ENCODE measurements at regions not wholly inside any gene's neighbourhood (a gene's known extent, or its start where the extent isn't known, plus 50 kb on each side); places are given as distances from the start of the nearest gene placed in this dataset.

- no peaks in the 10 kb centered on the region for H3K4me1 Mint-ChIP-seq
- H3K4me3 Mint-ChIP-seq: no peak overlapping the region
- H3K36me3 Mint-ChIP-seq (ENCODE audit: low read depth): no peaks in the 10 kb centered on the region
- no peak overlapping the region for H3K27ac Mint-ChIP-seq
- ChIA-PET CTCF (no interaction called here), POLR2A (no interaction called here)
- intact Hi-C loops (cut with DNase I, micrococcal nuclease): no loop called here
- no peak for ATAC-seq
- H3K9me3 Mint-ChIP-seq (ENCODE audit: low read depth): no peaks in the 10 kb centered on the region
- no peak for DNase-seq
- peaks cover 1% of the 10 kb centered on the region for H3K27me3 Mint-ChIP-seq
These were observed 83.5 kb upstream of the GREM2 start for GRCh38 chr1:240695416-240695815.

GRCh38 chr1:240693844-240694243 lies 81.9 kb upstream of the GREM2 start:
- intact Hi-C loops (cut with DNase I, micrococcal nuclease): loop anchor here in 1 of 2 experiments (5.0 kb wide), 2 partner anchors 237 to 502 kb away; no protein-coding TSS in a partner anchor
- Mint-ChIP-seq H3K4me3 (no peak overlapping the region), H3K36me3 (ENCODE audit: low read depth) (no peaks in the 10 kb centered on the region), H3K9me3 (ENCODE audit: low read depth) (no peaks in the 10 kb centered on the region), H3K27ac (no peak overlapping the region), H3K4me1 (no peaks in the 10 kb centered on the region), H3K27me3 (peaks cover 1% of the 10 kb centered on the region)
- ChIA-PET POLR2A (no interaction called here), CTCF (interaction anchor here (0.8 to 0.9 kb wide), 2 partner anchors 238 to 543 kb away, joined by 3 read pairs; no protein-coding TSS in a partner anchor)
- ATAC-seq (no peak), DNase-seq (no peak)

GRCh38 chr1:240693036-240693435 lies 81.1 kb upstream of the GREM2 start:
- no peak overlapping the region for H3K27ac Mint-ChIP-seq
- ATAC-seq: no peak
- H3K4me1 Mint-ChIP-seq: no peaks in the 10 kb centered on the region
- no peak for DNase-seq
- H3K36me3 Mint-ChIP-seq (ENCODE audit: low read depth): no peaks in the 10 kb centered on the region
- H3K27me3 Mint-ChIP-seq: peaks cover 1% of the 10 kb centered on the region
- CTCF ChIA-PET: interaction anchor here (0.8 to 0.9 kb wide), 2 partner anchors 237 to 543 kb away, joined by 3 read pairs; no protein-coding TSS in a partner anchor
- POLR2A ChIA-PET: no interaction called here
- H3K4me3 Mint-ChIP-seq: no peak overlapping the region
- intact Hi-C loops (cut with DNase I, micrococcal nuclease): loop anchor here in 1 of 2 experiments (5.0 kb wide), 2 partner anchors 236 to 501 kb away; no protein-coding TSS in a partner anchor
- H3K9me3 Mint-ChIP-seq (ENCODE audit: low read depth): no peaks in the 10 kb centered on the region

- Mint-ChIP-seq H3K9me3 (ENCODE audit: low read depth) (no peaks in the 10 kb centered on the region), H3K4me3 (no peak overlapping the region), H3K36me3 (ENCODE audit: low read depth) (no peaks in the 10 kb centered on the region), H3K27me3 (peaks cover 1% of the 10 kb centered on the region), H3K4me1 (peaks cover 9% of the 10 kb centered on the region), H3K27ac (no peak overlapping the region)
- DNase-seq (peak; percentile 7), ATAC-seq (no peak)
- intact Hi-C loops (cut with DNase I, micrococcal nuclease): loop anchor here in 1 of 2 experiments (5.0 kb wide), 2 partner anchors 235 to 500 kb away; no protein-coding TSS in a partner anchor
- ChIA-PET CTCF (interaction anchor here (0.6 to 1.1 kb wide), 2 partner anchors 40 to 237 kb away, joined by 3 read pairs; no protein-coding TSS in a partner anchor), POLR2A (no interaction called here)
These were observed 80.2 kb upstream of the GREM2 start for GRCh38 chr1:240691909-240692705.

- Mint-ChIP-seq H3K4me1 (peaks cover 10% of the 10 kb centered on the region), H3K9me3 (ENCODE audit: low read depth) (no peaks in the 10 kb centered on the region), H3K27me3 (peaks cover 1% of the 10 kb centered on the region), H3K27ac (no peak overlapping the region), H3K4me3 (no peak overlapping the region), H3K36me3 (ENCODE audit: low read depth) (no peaks in the 10 kb centered on the region)
- no peak for ATAC-seq
- no peak for DNase-seq
- ChIA-PET POLR2A (no interaction called here), CTCF (interaction anchor here (1.1 kb wide), 1 partner anchor 237 kb away, joined by 3 read pairs; no protein-coding TSS in a partner anchor)
- intact Hi-C loops (cut with DNase I, micrococcal nuclease): loop anchor here in 1 of 2 experiments (5.0 kb wide), 2 partner anchors 234 to 499 kb away; no protein-coding TSS in a partner anchor
These were observed 79.5 kb upstream of the GREM2 start for GRCh38 chr1:240691501-240691900.

GRCh38 chr1:240687820-240688219 lies 75.9 kb upstream of the GREM2 start:
- H3K27ac Mint-ChIP-seq: peak overlapping the region; percentile 70
- H3K27me3 Mint-ChIP-seq: no peaks in the 10 kb centered on the region
- no peaks in the 10 kb centered on the region for H3K36me3 Mint-ChIP-seq (ENCODE audit: low read depth)
- peaks cover 10% of the 10 kb centered on the region for H3K4me1 Mint-ChIP-seq
- no peaks in the 10 kb centered on the region for H3K9me3 Mint-ChIP-seq (ENCODE audit: low read depth)
- POLR2A ChIA-PET: no interaction called here
- CTCF ChIA-PET: interaction anchor here (1.0 kb wide), 1 partner anchor 11 kb away, joined by 3 read pairs; no protein-coding TSS in a partner anchor
- H3K4me3 Mint-ChIP-seq: no peak overlapping the region
- DNase-seq (peak; percentile 17), ATAC-seq (peak; percentile 58)
- intact Hi-C loops (cut with DNase I, micrococcal nuclease): no loop called here

- ChIA-PET CTCF (interaction anchor here (0.6 kb wide), 1 partner anchor 429 kb away, joined by 3 read pairs; no protein-coding TSS in a partner anchor), POLR2A (no interaction called here)
- peaks cover 10% of the 10 kb centered on the region for H3K4me1 Mint-ChIP-seq
- H3K27ac Mint-ChIP-seq: no peak overlapping the region
- H3K4me3 Mint-ChIP-seq: no peak overlapping the region
- intact Hi-C loops (cut with DNase I, micrococcal nuclease): no loop called here
- ATAC-seq (no peak), DNase-seq (no peak)
- peaks cover 6% of the 10 kb centered on the region for H3K9me3 Mint-ChIP-seq (ENCODE audit: low read depth)
- H3K27me3 Mint-ChIP-seq: no peaks in the 10 kb centered on the region
- H3K36me3 Mint-ChIP-seq (ENCODE audit: low read depth): no peaks in the 10 kb centered on the region
These were observed 71.6 kb upstream of the GREM2 start for GRCh38 chr1:240683576-240683975.

- Mint-ChIP-seq H3K36me3 (ENCODE audit: low read depth) (no peaks in the 10 kb centered on the region), H3K27ac (no peak overlapping the region), H3K4me3 (no peak overlapping the region), H3K27me3 (no peaks in the 10 kb centered on the region), H3K9me3 (ENCODE audit: low read depth) (peaks cover 6% of the 10 kb centered on the region), H3K4me1 (peaks cover 8% of the 10 kb centered on the region)
- no peak for DNase-seq
- CTCF ChIA-PET: no interaction called here
- ATAC-seq: no peak
- intact Hi-C loops (cut with DNase I, micrococcal nuclease): no loop called here
- POLR2A ChIA-PET: no interaction called here
These were observed 70.9 kb upstream of the GREM2 start for GRCh38 chr1:240682859-240683242.

- Mint-ChIP-seq H3K4me1 (peaks cover 2% of the 10 kb centered on the region), H3K36me3 (ENCODE audit: low read depth) (no peaks in the 10 kb centered on the region), H3K27ac (no peak overlapping the region), H3K27me3 (no peaks in the 10 kb centered on the region), H3K4me3 (no peak overlapping the region), H3K9me3 (ENCODE audit: low read depth) (peaks cover 6% of the 10 kb centered on the region)
- DNase-seq (no peak), ATAC-seq (no peak)
- ChIA-PET POLR2A (no interaction called here), CTCF (no interaction called here)
- intact Hi-C loops (cut with DNase I, micrococcal nuclease): no loop called here
These were observed 70.4 kb upstream of the GREM2 start for GRCh38 chr1:240682166-240682858.

GRCh38 chr1:240672132-240672811 lies 60.3 kb upstream of the GREM2 start:
- no peaks in the 10 kb centered on the region for H3K36me3 Mint-ChIP-seq (ENCODE audit: low read depth)
- intact Hi-C loops (cut with DNase I, micrococcal nuclease): no loop called here
- no peaks in the 10 kb centered on the region for H3K4me1 Mint-ChIP-seq

GRCh38 chr1:240667351-240667750 lies 55.4 kb upstream of the GREM2 start:
- CTCF ChIA-PET: no interaction called here
- ATAC-seq: no peak

More at GRCh38 chr1:240672132-240672811, 60.3 kb upstream of the GREM2 start:
- H3K27ac Mint-ChIP-seq: no peak overlapping the region
- H3K4me3 Mint-ChIP-seq: no peak overlapping the region
- POLR2A ChIA-PET: no interaction called here
- CTCF ChIA-PET: interaction anchor here (0.7 kb wide), 1 partner anchor 260 kb away, joined by 3 read pairs; no protein-coding TSS in a partner anchor
- peaks cover 3% of the 10 kb centered on the region for H3K9me3 Mint-ChIP-seq (ENCODE audit: low read depth)
- DNase-seq (no peak), ATAC-seq (no peak)
- H3K27me3 Mint-ChIP-seq: no peaks in the 10 kb centered on the region

More at GRCh38 chr1:240667351-240667750, 55.4 kb upstream of the GREM2 start:
- DNase-seq: no peak
- Mint-ChIP-seq H3K4me1 (peaks cover 10% of the 10 kb centered on the region), H3K27me3 (no peaks in the 10 kb centered on the region), H3K9me3 (ENCODE audit: low read depth) (peaks cover 1% of the 10 kb centered on the region), H3K36me3 (ENCODE audit: low read depth) (no peaks in the 10 kb centered on the region), H3K27ac (no peak overlapping the region), H3K4me3 (no peak overlapping the region)
- intact Hi-C loops (cut with DNase I, micrococcal nuclease): no loop called here
- POLR2A ChIA-PET: no interaction called here

All from activated CD4-positive, alpha-beta T cell treated with anti-CD3 and anti-CD28 coated beads for 36 hours (primary cell).